HL-60 (cell line): ENCODE measurements at regions not wholly inside any gene's neighbourhood (a gene's known extent, or its start where the extent isn't known, plus 50 kb on each side); places are given as distances from the start of the nearest gene placed in this dataset.

Experiments
- CTCF ChIP-seq: IDR thresholded peaks from one replicate; pipeline ENCODE4 v1.5.1; 2011; ENCODE audit warnings: low read length, control low read depth, inconsistent platforms; ENCODE audit not compliant: insufficient read depth
- GABPA ChIP-seq: IDR thresholded peaks from 2 replicates; pipeline ENCODE4 v1.6.1; 2012; ENCODE audit warnings: low read depth
- POLR2AphosphoS5 ChIP-seq: IDR thresholded peaks from 2 replicates; pipeline ENCODE4 v1.6.1; 2012; ENCODE audit warnings: low read depth
- REST ChIP-seq: IDR thresholded peaks from 2 replicates; pipeline ENCODE4 v1.6.1; 2012; ENCODE audit warnings: low read depth; ENCODE audit not compliant: insufficient replicate concordance
- SPI1 ChIP-seq: IDR thresholded peaks from 2 replicates; pipeline ENCODE4 v1.6.1; 2012; ENCODE audit warnings: low read depth, mild to moderate bottlenecking, borderline replicate concordance

- TF ChIP-seq POLR2AphosphoS5, result no peak
- no peak for TF ChIP-seq CTCF
- TF ChIP-seq GABPA, result no peak
- no peak for TF ChIP-seq REST
- no peak for TF ChIP-seq SPI1
These were observed 57.9 kb upstream of the AKAP12 start for GRCh38 chr6:151181706-151182363.
